AG09319 (cell line): ENCODE measurements at regions not wholly inside any gene's neighbourhood (a gene's known extent, or its start where the extent isn't known, plus 50 kb on each side); places are given as distances from the start of the nearest gene placed in this dataset.
"Not testable (repeated sequence)": the region's sequence is repeated elsewhere in the genome, so short reads cannot be mapped to it uniquely, and the experiment has no call there.

ENCODE experiments used
- DNase-seq: peaks from one replicate; pipeline ENCODE4 v3.0.0-alpha.2; 2010; ENCODE audit warnings: low read depth; ENCODE audit errors: extremely low read depth
- TF ChIP-seq, protein P1 (sequence below): IDR thresholded peaks from 2 replicates; pipeline ENCODE4 v1.5.1; 2011; ENCODE audit warnings: low read depth, mild to moderate bottlenecking, inconsistent platforms, low read length, moderate library complexity

DNA sequence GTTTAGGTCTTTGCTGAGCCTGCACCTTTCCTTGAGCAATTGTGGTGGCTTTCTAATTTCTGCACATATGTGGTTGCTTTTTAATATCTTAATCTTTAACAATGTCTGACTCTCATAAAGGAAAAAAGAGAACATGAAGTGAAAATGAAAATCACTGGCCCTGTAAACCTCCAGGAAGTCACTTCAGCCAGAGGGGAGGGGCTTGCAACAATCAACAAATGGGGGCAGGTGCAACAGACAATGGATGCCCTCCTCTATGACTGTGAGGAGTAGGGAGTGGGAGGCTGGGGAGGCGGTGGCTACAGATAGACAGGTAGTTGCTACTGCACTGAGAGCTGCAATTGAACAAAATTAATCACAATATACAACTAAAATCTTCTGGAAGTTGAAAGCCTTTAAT is 1377.4 kb downstream of the XPNPEP1 start:
- DNase-seq = no peak
- TF ChIP-seq, protein P1, sequence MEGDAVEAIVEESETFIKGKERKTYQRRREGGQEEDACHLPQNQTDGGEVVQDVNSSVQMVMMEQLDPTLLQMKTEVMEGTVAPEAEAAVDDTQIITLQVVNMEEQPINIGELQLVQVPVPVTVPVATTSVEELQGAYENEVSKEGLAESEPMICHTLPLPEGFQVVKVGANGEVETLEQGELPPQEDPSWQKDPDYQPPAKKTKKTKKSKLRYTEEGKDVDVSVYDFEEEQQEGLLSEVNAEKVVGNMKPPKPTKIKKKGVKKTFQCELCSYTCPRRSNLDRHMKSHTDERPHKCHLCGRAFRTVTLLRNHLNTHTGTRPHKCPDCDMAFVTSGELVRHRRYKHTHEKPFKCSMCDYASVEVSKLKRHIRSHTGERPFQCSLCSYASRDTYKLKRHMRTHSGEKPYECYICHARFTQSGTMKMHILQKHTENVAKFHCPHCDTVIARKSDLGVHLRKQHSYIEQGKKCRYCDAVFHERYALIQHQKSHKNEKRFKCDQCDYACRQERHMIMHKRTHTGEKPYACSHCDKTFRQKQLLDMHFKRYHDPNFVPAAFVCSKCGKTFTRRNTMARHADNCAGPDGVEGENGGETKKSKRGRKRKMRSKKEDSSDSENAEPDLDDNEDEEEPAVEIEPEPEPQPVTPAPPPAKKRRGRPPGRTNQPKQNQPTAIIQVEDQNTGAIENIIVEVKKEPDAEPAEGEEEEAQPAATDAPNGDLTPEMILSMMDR = no peak

DNA sequence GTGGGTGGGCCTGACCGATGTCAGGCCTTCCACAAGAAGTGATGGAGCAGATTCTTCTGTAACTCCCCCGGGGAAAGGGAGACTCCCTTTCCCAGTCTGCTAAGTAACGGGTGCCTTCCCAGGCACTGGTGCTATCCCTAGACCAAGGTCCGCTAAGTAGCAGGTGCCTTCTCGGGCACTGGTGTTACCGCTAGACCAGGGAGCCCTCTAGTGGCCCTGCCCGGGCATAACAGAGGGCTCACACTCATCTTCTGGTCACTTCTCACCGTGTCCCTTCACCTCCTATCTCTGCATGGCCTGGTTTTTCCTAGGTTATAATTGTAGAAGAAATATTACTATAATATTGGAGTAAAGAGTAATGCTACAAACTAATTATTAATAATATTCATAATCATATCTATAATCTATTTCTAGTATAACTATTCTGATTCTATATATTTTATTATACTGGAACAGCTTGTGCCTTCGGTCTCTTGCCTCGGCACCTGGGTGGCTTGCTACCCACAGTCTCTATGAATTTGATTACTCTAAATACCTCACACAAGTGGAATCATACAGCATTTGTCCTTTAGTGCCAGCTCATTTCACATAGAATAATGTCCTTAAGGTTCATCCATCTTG is 1378.7 kb downstream of the XPNPEP1 start:
- DNase-seq = peak; percentile 22

DNA sequence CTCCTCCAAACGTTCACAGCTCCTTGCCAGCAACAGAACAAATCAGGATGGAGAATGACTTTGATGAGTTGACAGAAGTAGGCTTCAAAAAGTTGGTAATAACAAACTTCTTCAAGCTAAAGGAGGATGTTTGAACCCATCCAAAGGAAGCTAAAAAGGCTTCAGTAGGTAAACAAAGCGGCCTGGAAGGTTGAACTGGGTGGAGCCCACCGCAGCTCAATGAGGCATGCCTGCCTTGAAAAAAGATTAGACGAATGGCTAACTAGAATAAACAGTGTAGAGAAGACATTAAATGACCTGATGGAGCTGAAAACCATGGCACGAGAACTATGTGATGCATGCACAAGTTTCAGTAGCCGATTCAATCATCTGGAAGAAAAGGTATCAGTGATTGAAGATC is 1369.0 kb upstream of the SORCS1 start:
- DNase-seq = not testable (repeated sequence)

More for the DNA sequence above, 1378.7 kb downstream of the XPNPEP1 start:
- TF ChIP-seq, protein P1 = peak; percentile 96

DNA sequence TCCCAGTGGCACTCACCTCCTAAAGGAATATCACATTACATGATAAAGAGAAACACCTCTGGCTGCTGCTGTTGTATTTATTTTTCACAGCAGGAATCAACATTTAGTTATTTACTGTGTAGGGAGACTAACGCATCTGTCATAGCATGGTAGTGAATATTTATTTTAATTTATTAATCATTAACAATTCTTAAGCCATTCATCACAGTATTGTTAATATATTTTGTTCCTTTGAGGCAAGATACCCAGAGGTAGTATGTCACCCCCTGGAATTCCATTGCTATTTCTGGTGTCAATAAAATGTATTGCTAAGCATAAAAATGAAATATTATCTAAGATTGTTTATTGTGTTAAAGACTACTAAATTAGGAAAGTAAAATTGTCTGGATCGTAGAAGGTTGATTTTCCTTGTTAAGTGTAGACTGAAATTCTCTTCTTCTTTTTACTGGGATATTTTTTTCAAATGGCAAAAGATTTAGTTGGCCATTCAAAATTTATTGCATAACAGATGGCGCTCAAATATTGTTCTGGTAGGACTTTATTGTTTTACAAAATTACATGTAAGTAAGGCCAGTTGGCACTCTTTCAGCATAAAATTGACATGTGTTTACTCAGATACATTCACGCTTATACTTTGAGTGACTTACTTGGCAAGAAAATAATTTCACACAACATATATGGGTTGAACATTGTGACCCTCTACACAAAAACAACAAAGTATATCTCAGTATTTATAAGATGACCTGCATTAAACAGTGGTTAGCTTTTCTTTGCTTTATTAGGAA is 1358.7 kb upstream of the SORCS1 start:
- no peak for DNase-seq
- TF ChIP-seq, protein P1 = no peak

DNA sequence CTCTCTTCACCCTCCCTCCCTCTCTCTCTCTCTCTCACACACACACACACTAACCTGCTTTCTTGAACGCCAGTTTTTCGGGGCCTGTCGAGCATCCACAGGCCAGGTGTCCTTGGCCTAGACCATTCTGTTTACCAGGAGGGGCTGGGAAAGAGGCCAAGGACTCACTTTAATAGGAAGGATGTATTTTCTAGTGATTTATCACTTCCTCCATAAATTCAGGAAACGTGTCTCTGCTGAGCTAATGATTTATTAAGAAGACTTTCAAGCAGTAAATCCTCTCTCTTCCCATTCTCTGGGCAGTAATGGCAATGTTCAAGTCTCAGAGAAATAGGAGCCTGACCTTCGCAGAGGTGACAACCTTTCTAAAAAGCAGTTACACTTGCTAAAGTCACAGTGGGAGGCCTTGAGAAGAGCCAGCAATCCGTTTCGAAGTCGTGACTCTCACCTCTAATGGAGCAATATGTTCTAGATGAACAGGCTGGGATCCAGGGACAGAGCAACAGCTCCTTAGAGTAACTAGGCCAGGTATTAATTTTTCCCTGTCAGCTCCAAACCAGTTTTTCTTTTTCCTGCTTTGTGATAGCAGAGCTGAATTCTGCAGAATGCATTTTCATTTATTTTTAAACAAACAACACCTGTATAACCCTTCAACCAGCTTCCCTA is 1357.5 kb upstream of the SORCS1 start:
- TF ChIP-seq, protein P1 = no peak
- no peak for DNase-seq

DNA sequence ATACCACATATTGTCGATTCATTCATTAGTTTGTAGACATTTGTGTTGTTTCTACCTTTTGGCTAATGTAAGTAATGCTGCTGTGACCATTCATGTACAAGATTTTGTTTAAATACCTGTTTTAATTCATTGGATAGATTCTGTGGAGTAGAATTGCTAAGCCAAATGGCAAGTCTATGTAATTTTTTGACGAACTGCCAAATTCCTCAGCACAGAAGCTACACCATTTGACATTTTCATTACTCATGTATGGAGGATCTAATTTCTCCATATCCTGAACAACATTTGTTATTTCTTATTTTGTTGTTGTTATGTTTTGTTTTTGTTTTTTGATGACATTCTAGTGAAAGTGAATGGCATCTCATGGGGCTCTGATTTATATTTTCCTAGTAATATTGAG is 1351.3 kb upstream of the SORCS1 start:
- TF ChIP-seq, protein P1 = no peak
- no peak for DNase-seq

DNA sequence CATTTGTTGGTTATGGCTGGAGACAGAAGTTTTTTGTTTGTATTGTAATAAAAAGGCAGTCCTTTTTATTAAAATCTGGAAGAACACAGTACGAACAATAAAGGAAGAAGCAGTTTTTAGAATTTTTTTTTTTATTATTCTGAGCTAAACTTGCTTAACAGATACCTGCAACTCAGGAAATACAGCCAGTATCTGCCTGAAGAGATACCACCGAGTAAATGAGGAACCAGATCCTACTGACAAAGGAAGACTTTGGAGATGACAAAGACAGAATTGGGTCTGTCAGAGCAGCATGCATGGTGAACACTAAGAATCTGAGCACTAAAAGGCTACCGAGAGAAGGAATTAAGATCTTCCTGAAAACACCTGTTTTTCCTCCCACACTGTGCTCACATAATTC is 1335.9 kb upstream of the SORCS1 start:
- TF ChIP-seq, protein P1 = no peak
- no peak for DNase-seq
